ENCODE measurements at regions not wholly inside any gene's neighbourhood (a gene's known extent, or its start where the extent isn't known, plus 50 kb on each side); places are given as distances from the start of the nearest gene placed in this dataset.

GRCh38 chr3:31305340-31305739, 227.4 kb upstream of the STT3B start:
- Histone ChIP-seq H3K36me3 (ENCODE audit: control insufficient read depth, insufficient read depth, low read length) (no peaks in the 10 kb centered on the region), H3K23ac (ENCODE audit: low read length) (no peak overlapping the region), H3K79me2 (ENCODE audit: control insufficient read depth, insufficient read depth, low read length) (no peaks in the 10 kb centered on the region), H3K4me2 (ENCODE audit: low read length) (no peak overlapping the region), H2BK15ac (replicated peaks; ENCODE audit: low read depth) (no peak overlapping the region), H2AK5ac (ENCODE audit: low read length) (no peak overlapping the region), H3K4me3 (ENCODE audit: low read length) (no peak overlapping the region), H3K79me1 (ENCODE audit: low read length) (no peaks in the 10 kb centered on the region), H2BK120ac (ENCODE audit: low read depth, low read length) (no peak overlapping the region), H3K27me3 (ENCODE audit: insufficient read depth, low read length, poor library complexity) (no peaks in the 10 kb centered on the region), H3K18ac (ENCODE audit: low read length) (no peak overlapping the region), H3K56ac (ENCODE audit: low read length) (no peak overlapping the region), H3K4me1 (ENCODE audit: control insufficient read depth, low read depth, low read length) (no peaks in the 10 kb centered on the region), H2BK5ac (ENCODE audit: low read length) (no peak overlapping the region), H3K9ac (ENCODE audit: low read length) (no peak overlapping the region), H4K8ac (ENCODE audit: low read depth, low read length) (no peak overlapping the region), H4K5ac (ENCODE audit: low read length) (no peak overlapping the region), H3K4ac (ENCODE audit: low read depth, low read length) (no peak overlapping the region), H3K27ac (ENCODE audit: low read depth, low read length) (no peak overlapping the region)
- DNase-seq, result no peak
- WGBS (ENCODE audit: extremely low coverage, insufficient coverage, low lambda C conversion rate), result no CpG with 5 or more reads among the region's 2 CpGs

- WGBS (ENCODE audit: extremely low coverage, insufficient coverage, low lambda C conversion rate), result no CpG with 5 or more reads among the region's 1 CpG
- Histone ChIP-seq H4K5ac (ENCODE audit: low read length) (no peak overlapping the region), H3K9ac (ENCODE audit: low read length) (no peak overlapping the region), H3K4ac (ENCODE audit: low read depth, low read length) (no peak overlapping the region), H2BK5ac (ENCODE audit: low read length) (no peak overlapping the region), H3K79me2 (ENCODE audit: control insufficient read depth, insufficient read depth, low read length) (no peaks in the 10 kb centered on the region), H3K56ac (ENCODE audit: low read length) (no peak overlapping the region), H3K4me2 (ENCODE audit: low read length) (no peak overlapping the region), H2BK15ac (replicated peaks; ENCODE audit: low read depth) (no peak overlapping the region), H4K8ac (ENCODE audit: low read depth, low read length) (no peak overlapping the region), H3K27me3 (ENCODE audit: insufficient read depth, low read length, poor library complexity) (no peaks in the 10 kb centered on the region), H2AK5ac (ENCODE audit: low read length) (no peak overlapping the region), H3K4me3 (ENCODE audit: low read length) (no peak overlapping the region), H3K4me1 (ENCODE audit: control insufficient read depth, low read depth, low read length) (no peaks in the 10 kb centered on the region), H2BK120ac (ENCODE audit: low read depth, low read length) (no peak overlapping the region), H3K18ac (ENCODE audit: low read length) (no peak overlapping the region), H3K79me1 (ENCODE audit: low read length) (no peaks in the 10 kb centered on the region), H3K23ac (ENCODE audit: low read length) (no peak overlapping the region), H3K36me3 (ENCODE audit: control insufficient read depth, insufficient read depth, low read length) (no peaks in the 10 kb centered on the region), H3K27ac (ENCODE audit: low read depth, low read length) (no peak overlapping the region)
- peak; percentile 9 for DNase-seq
Measured at GRCh38 chr3:31307131-31307785, 225.5 kb upstream of the STT3B start.

- no peak overlapping the region for H3K23ac ChIP-seq (ENCODE audit: low read length)
- H4K8ac ChIP-seq (ENCODE audit: low read depth, low read length), result no peak overlapping the region
Measured at GRCh38 chr3:31311559-31311958, 221.2 kb upstream of the STT3B start.

GRCh38 chr3:31312400-31312799, 220.3 kb upstream of the STT3B start:
- WGBS (ENCODE audit: extremely low coverage, insufficient coverage, low lambda C conversion rate), result no CpG with 5 or more reads among the region's 2 CpGs
- H3K9ac ChIP-seq (ENCODE audit: low read length), result no peak overlapping the region
- no peaks in the 10 kb centered on the region for H3K27me3 ChIP-seq (ENCODE audit: insufficient read depth, low read length, poor library complexity)
- no peak overlapping the region for H2BK15ac ChIP-seq (replicated peaks; ENCODE audit: low read depth)
- no peak overlapping the region for H3K4me3 ChIP-seq (ENCODE audit: low read length)
- H3K18ac ChIP-seq (ENCODE audit: low read length), result no peak overlapping the region
- H3K23ac ChIP-seq (ENCODE audit: low read length), result no peak overlapping the region
- H2BK5ac ChIP-seq (ENCODE audit: low read length), result no peak overlapping the region
- H4K8ac ChIP-seq (ENCODE audit: low read depth, low read length), result no peak overlapping the region
- no peak for DNase-seq
- no peak overlapping the region for H2AK5ac ChIP-seq (ENCODE audit: low read length)
- no peak overlapping the region for H3K4ac ChIP-seq (ENCODE audit: low read depth, low read length)
- no peaks in the 10 kb centered on the region for H3K79me1 ChIP-seq (ENCODE audit: low read length)
- no peak overlapping the region for H3K56ac ChIP-seq (ENCODE audit: low read length)
- no peaks in the 10 kb centered on the region for H3K4me1 ChIP-seq (ENCODE audit: control insufficient read depth, low read depth, low read length)
- no peak overlapping the region for H2BK120ac ChIP-seq (ENCODE audit: low read depth, low read length)
- no peak overlapping the region for H4K5ac ChIP-seq (ENCODE audit: low read length)
- no peaks in the 10 kb centered on the region for H3K79me2 ChIP-seq (ENCODE audit: control insufficient read depth, insufficient read depth, low read length)
- H3K27ac ChIP-seq (ENCODE audit: low read depth, low read length), result no peak overlapping the region
- H3K4me2 ChIP-seq (ENCODE audit: low read length), result no peak overlapping the region
- H3K36me3 ChIP-seq (ENCODE audit: control insufficient read depth, insufficient read depth, low read length), result no peaks in the 10 kb centered on the region

More at GRCh38 chr3:31311559-31311958, 221.2 kb upstream of the STT3B start:
- Histone ChIP-seq H3K4me2 (ENCODE audit: low read length) (no peak overlapping the region), H3K4me1 (ENCODE audit: control insufficient read depth, low read depth, low read length) (no peaks in the 10 kb centered on the region), H3K18ac (ENCODE audit: low read length) (no peak overlapping the region), H3K27ac (ENCODE audit: low read depth, low read length) (no peak overlapping the region), H3K9ac (ENCODE audit: low read length) (no peak overlapping the region), H4K5ac (ENCODE audit: low read length) (no peak overlapping the region), H3K36me3 (ENCODE audit: control insufficient read depth, insufficient read depth, low read length) (no peaks in the 10 kb centered on the region), H3K4ac (ENCODE audit: low read depth, low read length) (no peak overlapping the region), H3K56ac (ENCODE audit: low read length) (no peak overlapping the region), H2BK120ac (ENCODE audit: low read depth, low read length) (no peak overlapping the region), H3K4me3 (ENCODE audit: low read length) (no peak overlapping the region), H2BK5ac (ENCODE audit: low read length) (no peak overlapping the region), H3K27me3 (ENCODE audit: insufficient read depth, low read length, poor library complexity) (no peaks in the 10 kb centered on the region), H2AK5ac (ENCODE audit: low read length) (no peak overlapping the region), H2BK15ac (replicated peaks; ENCODE audit: low read depth) (no peak overlapping the region), H3K79me2 (ENCODE audit: control insufficient read depth, insufficient read depth, low read length) (no peaks in the 10 kb centered on the region), H3K79me1 (ENCODE audit: low read length) (no peaks in the 10 kb centered on the region)
- DNase-seq, result no peak
- no CpG with 5 or more reads among the region's 3 CpGs for WGBS (ENCODE audit: extremely low coverage, insufficient coverage, low lambda C conversion rate)

- Histone ChIP-seq H2AK5ac (ENCODE audit: low read length) (no peak overlapping the region), H2BK120ac (ENCODE audit: low read depth, low read length) (no peak overlapping the region), H3K4ac (ENCODE audit: low read depth, low read length) (no peak overlapping the region), H3K79me2 (ENCODE audit: control insufficient read depth, insufficient read depth, low read length) (no peaks in the 10 kb centered on the region), H3K79me1 (ENCODE audit: low read length) (no peaks in the 10 kb centered on the region), H3K18ac (ENCODE audit: low read length) (no peak overlapping the region), H4K8ac (ENCODE audit: low read depth, low read length) (no peak overlapping the region), H3K9ac (ENCODE audit: low read length) (no peak overlapping the region), H3K4me2 (ENCODE audit: low read length) (no peak overlapping the region), H3K56ac (ENCODE audit: low read length) (no peak overlapping the region), H3K4me1 (ENCODE audit: control insufficient read depth, low read depth, low read length) (no peaks in the 10 kb centered on the region), H2BK15ac (replicated peaks; ENCODE audit: low read depth) (no peak overlapping the region), H2BK5ac (ENCODE audit: low read length) (no peak overlapping the region), H3K23ac (ENCODE audit: low read length) (no peak overlapping the region), H3K27ac (ENCODE audit: low read depth, low read length) (no peak overlapping the region), H3K36me3 (ENCODE audit: control insufficient read depth, insufficient read depth, low read length) (no peaks in the 10 kb centered on the region), H3K4me3 (ENCODE audit: low read length) (no peak overlapping the region), H4K5ac (ENCODE audit: low read length) (no peak overlapping the region), H3K27me3 (ENCODE audit: insufficient read depth, low read length, poor library complexity) (no peaks in the 10 kb centered on the region)
- DNase-seq, result no peak
- no CpG with 5 or more reads among the region's 2 CpGs for WGBS (ENCODE audit: extremely low coverage, insufficient coverage, low lambda C conversion rate)
Measured at GRCh38 chr3:31314258-31314657, 218.5 kb upstream of the STT3B start.

GRCh38 chr3:31319332-31319731, 213.4 kb upstream of the STT3B start:
- H2BK5ac ChIP-seq (ENCODE audit: low read length), result no peak overlapping the region
- no peak overlapping the region for H3K4me2 ChIP-seq (ENCODE audit: low read length)
- H4K8ac ChIP-seq (ENCODE audit: low read depth, low read length), result no peak overlapping the region
- no peak overlapping the region for H3K4me3 ChIP-seq (ENCODE audit: low read length)
- H4K5ac ChIP-seq (ENCODE audit: low read length), result no peak overlapping the region
- H3K23ac ChIP-seq (ENCODE audit: low read length), result no peak overlapping the region
- H3K79me1 ChIP-seq (ENCODE audit: low read length), result no peaks in the 10 kb centered on the region
- no peak overlapping the region for H3K18ac ChIP-seq (ENCODE audit: low read length)
- H3K9ac ChIP-seq (ENCODE audit: low read length), result no peak overlapping the region
- H2BK120ac ChIP-seq (ENCODE audit: low read depth, low read length), result no peak overlapping the region
- H2AK5ac ChIP-seq (ENCODE audit: low read length), result no peak overlapping the region
- no peaks in the 10 kb centered on the region for H3K27me3 ChIP-seq (ENCODE audit: insufficient read depth, low read length, poor library complexity)
- H3K4me1 ChIP-seq (ENCODE audit: control insufficient read depth, low read depth, low read length), result no peaks in the 10 kb centered on the region
- no peak overlapping the region for H3K4ac ChIP-seq (ENCODE audit: low read depth, low read length)
- H2BK15ac ChIP-seq (replicated peaks; ENCODE audit: low read depth), result no peak overlapping the region
- WGBS (ENCODE audit: extremely low coverage, insufficient coverage, low lambda C conversion rate), result no CpG with 5 or more reads among the region's 2 CpGs
- H3K36me3 ChIP-seq (ENCODE audit: control insufficient read depth, insufficient read depth, low read length), result no peaks in the 10 kb centered on the region
- no peak overlapping the region for H3K27ac ChIP-seq (ENCODE audit: low read depth, low read length)
- H3K79me2 ChIP-seq (ENCODE audit: control insufficient read depth, insufficient read depth, low read length), result no peaks in the 10 kb centered on the region
- no peak for DNase-seq
- no peak overlapping the region for H3K56ac ChIP-seq (ENCODE audit: low read length)
